Ishikawa (cell line): ENCODE measurements at regions not wholly inside any gene's neighbourhood (a gene's known extent, or its start where the extent isn't known, plus 50 kb on each side); places are given as distances from the start of the nearest gene placed in this dataset.

Experiments
- CEBPB ChIP-seq: IDR thresholded peaks from 2 replicates; pipeline ENCODE4 v1.6.1; 2012
- CREB1 ChIP-seq: IDR thresholded peaks from 2 replicates; pipeline ENCODE4 v1.6.1; 2012; ENCODE audit warnings: low read depth
- EGR1 ChIP-seq: IDR thresholded peaks from 2 replicates; pipeline ENCODE4 v1.6.1; 2012
- EP300 ChIP-seq: IDR thresholded peaks from 2 replicates; pipeline ENCODE4 v1.6.1; 2012; ENCODE audit warnings: borderline replicate concordance
- FOXM1 ChIP-seq: IDR thresholded peaks from 2 replicates; pipeline ENCODE4 v1.6.1; 2012; ENCODE audit warnings: low read depth, borderline replicate concordance
- MAX ChIP-seq: IDR thresholded peaks from 2 replicates; pipeline ENCODE4 v1.6.1; 2012
- NFIC ChIP-seq: IDR thresholded peaks from 2 replicates; pipeline ENCODE4 v1.6.1; 2012
- RAD21 ChIP-seq: IDR thresholded peaks from 2 replicates; pipeline ENCODE4 v1.6.1; 2012; ENCODE audit warnings: low read depth
- REST ChIP-seq: IDR thresholded peaks from 2 replicates; pipeline ENCODE4 v1.6.1; 2012; ENCODE audit warnings: low read depth, mild to moderate bottlenecking
- TAF1 ChIP-seq: IDR thresholded peaks from 2 replicates; pipeline ENCODE4 v1.6.1; 2012; ENCODE audit warnings: low read depth, mild to moderate bottlenecking
- TCF12 ChIP-seq: IDR thresholded peaks from 2 replicates; pipeline ENCODE4 v1.6.1; 2012; ENCODE audit warnings: low read depth
- TEAD4 ChIP-seq: IDR thresholded peaks from 2 replicates; pipeline ENCODE4 v1.6.1; 2012
- USF1 ChIP-seq: IDR thresholded peaks from 2 replicates; pipeline ENCODE4 v1.6.1; 2012
- YY1 ChIP-seq: IDR thresholded peaks from 2 replicates; pipeline ENCODE4 v1.6.1; 2012; ENCODE audit warnings: low read depth
- ZBTB7A ChIP-seq: IDR thresholded peaks from 2 replicates; pipeline ENCODE4 v1.6.1; 2012; ENCODE audit warnings: low read depth

GRCh38 chr6:14380086-14380820, 262.7 kb downstream of the CD83 start:
- TF ChIP-seq NFIC (no peak), EP300 (no peak), RAD21 (no peak), CREB1 (no peak), MAX (no peak), ZBTB7A (no peak), REST (no peak), USF1 (no peak), TEAD4 (no peak), TAF1 (no peak), CEBPB (no peak)

- TF ChIP-seq USF1 (no peak), FOXM1 (no peak), YY1 (no peak), NFIC (no peak), TAF1 (no peak), TEAD4 (no peak), RAD21 (no peak), EP300 (no peak), EGR1 (no peak), CREB1 (no peak), ZBTB7A (no peak)
Measured at GRCh38 chr6:14380901-14381828, 263.6 kb downstream of the CD83 start.

- no peak for TF ChIP-seq EP300
- TF ChIP-seq YY1: no peak
- TF ChIP-seq TEAD4: no peak
- no peak for TF ChIP-seq TCF12
- no peak for TF ChIP-seq NFIC
- TF ChIP-seq CREB1: no peak
- no peak for TF ChIP-seq RAD21
- no peak for TF ChIP-seq REST
- no peak for TF ChIP-seq EGR1
- TF ChIP-seq USF1: no peak
- no peak for TF ChIP-seq CEBPB
- TF ChIP-seq MAX: no peak
- TF ChIP-seq TAF1: no peak
- TF ChIP-seq FOXM1: no peak
- no peak for TF ChIP-seq ZBTB7A
Measured at GRCh38 chr6:14381829-14382677, 264.5 kb downstream of the CD83 start.

GRCh38 chr6:14382678-14383236, 265.2 kb downstream of the CD83 start:
- TF ChIP-seq EGR1 (no peak), TCF12 (no peak), NFIC (no peak), TAF1 (no peak), MAX (no peak), TEAD4 (no peak), EP300 (no peak), YY1 (no peak), USF1 (no peak), FOXM1 (no peak), CREB1 (no peak), CEBPB (no peak), ZBTB7A (no peak), REST (no peak), RAD21 (no peak)
